HFFc6 (cell line): ENCODE measurements at regions not wholly inside any gene's neighbourhood (a gene's known extent, or its start where the extent isn't known, plus 50 kb on each side); places are given as distances from the start of the nearest gene placed in this dataset.

Experiments
- DNase-seq: peaks from one replicate; pipeline ENCODE4 v3.0.0-alpha.2; 2018
- H3K27ac Mint-ChIP-seq: 2 replicates; pipeline ENCODE4 v1.8.0; 2020; ENCODE audit warnings: mild to moderate bottlenecking, mixed read lengths
- H3K27me3 Mint-ChIP-seq: 2 replicates; pipeline ENCODE4 v1.8.0; 2021; ENCODE audit warnings: mild to moderate bottlenecking, moderate library complexity, mixed read lengths; ENCODE audit not compliant: insufficient read depth
- H3K36me3 Mint-ChIP-seq: 2 replicates; pipeline ENCODE4 v1.8.0; 2021; ENCODE audit warnings: low read depth, mixed read lengths
- H3K4me1 Mint-ChIP-seq: 2 replicates; pipeline ENCODE4 v1.8.0; 2020; ENCODE audit warnings: low read depth, mixed read lengths
- H3K4me3 Mint-ChIP-seq: 2 replicates; pipeline ENCODE4 v1.8.0; 2020; ENCODE audit warnings: mild to moderate bottlenecking, moderate library complexity, mixed read lengths
- H3K9me3 Mint-ChIP-seq: 2 replicates; pipeline ENCODE4 v1.8.0; 2020; ENCODE audit warnings: mild to moderate bottlenecking, mixed read lengths
- CTCF ChIP-seq: fragments of 200-600 bp; sonication (generic); IDR thresholded peaks from 2 replicates; pipeline ENCODE4 v1.5.0; 2021; ENCODE audit warnings: antibody characterized with exemption, mild to moderate bottlenecking

- H3K4me3 Mint-ChIP-seq: no peak overlapping the region
- H3K9me3 Mint-ChIP-seq: no peaks in the 10 kb centered on the region
- no peaks in the 10 kb centered on the region for H3K36me3 Mint-ChIP-seq
- no peak for TF ChIP-seq CTCF
- no peak overlapping the region for H3K27ac Mint-ChIP-seq
- no peaks in the 10 kb centered on the region for H3K4me1 Mint-ChIP-seq
- no peak for DNase-seq
- H3K27me3 Mint-ChIP-seq: peaks cover 19% of the 10 kb centered on the region
Measured at GRCh38 chr15:62338497-62338896, 173.4 kb upstream of the C2CD4B start.

DNA sequence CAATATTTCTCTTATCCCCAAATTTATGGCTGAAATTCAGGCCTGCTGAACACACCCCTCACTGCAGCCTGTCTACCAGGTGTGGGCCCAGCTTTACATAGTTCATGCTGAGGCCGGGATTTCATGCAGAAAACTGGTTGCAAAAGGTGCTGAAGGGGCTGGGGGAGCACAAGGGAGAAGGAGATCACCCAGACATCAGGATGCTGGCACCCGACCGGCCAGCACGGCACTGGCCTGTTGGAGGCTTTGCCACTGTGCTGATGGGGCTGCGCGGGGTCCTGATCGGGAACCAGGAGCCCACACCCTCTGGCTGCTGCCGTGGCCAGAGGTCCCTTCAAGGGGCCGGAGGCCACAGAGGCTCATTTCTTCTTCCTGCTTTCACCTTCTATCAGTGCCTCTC is 177.9 kb upstream of the C2CD4B start:
- Mint-ChIP-seq H3K27ac (no peak overlapping the region), H3K4me3 (no peak overlapping the region), H3K4me1 (peaks cover 5% of the 10 kb centered on the region; the same call in 1 of the 2 replicates), H3K9me3 (no peaks in the 10 kb centered on the region), H3K27me3 (peaks cover 12% of the 10 kb centered on the region), H3K36me3 (no peaks in the 10 kb centered on the region)
- no peak for DNase-seq
- no peak for TF ChIP-seq CTCF

GRCh38 chr15:62343397-62343796 is 178.3 kb upstream of the C2CD4B start:
- TF ChIP-seq CTCF: no peak
- Mint-ChIP-seq H3K27ac (no peak overlapping the region), H3K9me3 (no peaks in the 10 kb centered on the region), H3K36me3 (no peaks in the 10 kb centered on the region), H3K4me1 (peaks cover 5% of the 10 kb centered on the region; the same call in 1 of the 2 replicates), H3K27me3 (peaks cover 12% of the 10 kb centered on the region), H3K4me3 (no peak overlapping the region)
- DNase-seq: no peak

- peak; percentile 78 for TF ChIP-seq CTCF
- peak; percentile 2 for DNase-seq
- Mint-ChIP-seq H3K9me3 (no peaks in the 10 kb centered on the region), H3K4me1 (peaks cover 5% of the 10 kb centered on the region; the same call in 1 of the 2 replicates), H3K36me3 (no peaks in the 10 kb centered on the region), H3K27me3 (peaks cover 13% of the 10 kb centered on the region), H3K27ac (no peak overlapping the region), H3K4me3 (peak overlapping the region; percentile 55; the same call in 1 of the 2 replicates)
Measured at GRCh38 chr15:62344806-62345539, 179.9 kb upstream of the C2CD4B start.

GRCh38 chr15:62346168-62346567 is 181.1 kb upstream of the C2CD4B start:
- H3K9me3 Mint-ChIP-seq: no peaks in the 10 kb centered on the region
- H3K27me3 Mint-ChIP-seq: peaks cover 17% of the 10 kb centered on the region
- H3K4me1 Mint-ChIP-seq: peaks cover 5% of the 10 kb centered on the region; the same call in 1 of the 2 replicates
- DNase-seq: no peak
- no peak overlapping the region for H3K27ac Mint-ChIP-seq
- H3K36me3 Mint-ChIP-seq: no peaks in the 10 kb centered on the region
- TF ChIP-seq CTCF: no peak
- H3K4me3 Mint-ChIP-seq: no peak overlapping the region
